HepG2 (cell line): ENCODE measurements at regions not wholly inside any gene's neighbourhood (a gene's known extent, or its start where the extent isn't known, plus 50 kb on each side); places are given as distances from the start of the nearest gene placed in this dataset.

Source experiments
- ATAC-seq: fragments of 200-7000 bp; cut with Tn5 transposase; 3 replicates; pipeline ENCODE4 v1.9.1; 2020; ENCODE audit warnings: mild to moderate bottlenecking, moderate library complexity
- BruUV-seq: library from RNA; stranded (reverse); fragments of 400-500 nt; replicated peaks from 2 replicates; lab custom pipeline; 2021; lab: Mats Ljungman, UMichigan
- CTCF ChIA-PET: fragments of 300-600 bp; formaldehyde crosslinking; extraction: SDS; loops from one replicate; lab custom pipeline; 2021; ENCODE audit warnings: low total read pairs, inconsistent platforms, low intra/inter-chr PET ratio; lab: Yijun Ruan, JAX
- POLR2A ChIA-PET: fragments of 350-600 bp; sonication (Branson Sonifier 250); formaldehyde crosslinking; loops from one replicate; lab custom pipeline; 2020; ENCODE audit warnings: antibody characterized with exemption, inconsistent platforms; lab: Yijun Ruan, JAX
- DNase-seq: peaks from one replicate; pipeline ENCODE4 v3.0.0-alpha.2; 2015; ENCODE audit warnings: low spot score
- FAIRE-seq: peaks from 3 replicates; lab custom pipeline; 2011; peaks lifted over from hg19 to GRCh38; lab: Jason Lieb, UNC
- H2AFZ ChIP-seq: one replicate; pipeline ENCODE4 v1.6.1; 2011; ENCODE audit warnings: low read length, inconsistent platforms
- H3K27ac ChIP-seq: fragments of 300-600 bp; 3 replicates; pipeline ENCODE4 v1.8.0; 2011; ENCODE audit warnings: mixed run types, mild to moderate bottlenecking, mixed read lengths, low read length, inconsistent platforms; ENCODE audit not compliant: insufficient read depth; ENCODE audit errors: extremely low read length
- H3K27me3 ChIP-seq, 2 experiments: fragments of 200-600 bp in 1 of 2; 2 replicates in 1 of 2; 3 replicates in 1 of 2; pipeline versions ENCODE4 v1.6.0 to v1.8.0; 2011; ENCODE audit warnings: low read length in 2 of 2, mild to moderate bottlenecking in 2 of 2, moderate library complexity in 2 of 2, inconsistent platforms in 1 of 2; ENCODE audit not compliant: insufficient read depth in 2 of 2, control insufficient read depth in 1 of 2
- H3K36me3 ChIP-seq, 2 experiments: fragments of 200-600 bp in 1 of 2; replicated peaks in 1 of 2; 2 replicates in 1 of 2; 3 replicates in 1 of 2; pipeline versions ENCODE4 v1.5.1 to v1.8.0; 2011; ENCODE audit warnings: low read length in 2 of 2, inconsistent platforms in 1 of 2; ENCODE audit not compliant: insufficient read depth in 2 of 2, control insufficient read depth in 1 of 2
- H3K4me1 ChIP-seq: 2 replicates; pipeline ENCODE4 v1.5.1; 2012; ENCODE audit warnings: low read length, inconsistent platforms; ENCODE audit not compliant: insufficient read depth
- H3K4me2 ChIP-seq: 2 replicates; pipeline ENCODE4 v1.6.0; 2011; ENCODE audit warnings: low read depth, low read length, inconsistent platforms
- H3K4me3 ChIP-seq, 3 experiments: fragments of 200-600 bp in 1 of 3; sonication (generic), shearing (Covaris generic) in 1 of 3; replicated peaks in 1 of 3; 2 replicates each; pipeline ENCODE4 v1.5.1; 2011 to 2016; ENCODE audit warnings: low read length in 3 of 3, inconsistent platforms in 2 of 3, low read depth in 2 of 3, mild to moderate bottlenecking in 2 of 3, control low read depth in 1 of 3, mixed read lengths in 1 of 3; ENCODE audit not compliant: insufficient read depth in 1 of 3
- H3K79me2 ChIP-seq: one replicate; pipeline ENCODE4 v1.6.1; 2011; ENCODE audit warnings: low read length, inconsistent platforms; ENCODE audit not compliant: insufficient read depth
- H3K9ac ChIP-seq: 2 replicates; pipeline ENCODE4 v1.6.0; 2011; ENCODE audit warnings: mild to moderate bottlenecking, low read depth, low read length, inconsistent platforms; ENCODE audit not compliant: insufficient read depth
- H3K9me3 ChIP-seq: 2 replicates; pipeline ENCODE4 v1.5.1; 2012; ENCODE audit warnings: mild to moderate bottlenecking, low read length
- H4K20me1 ChIP-seq: 2 replicates; pipeline ENCODE4 v1.6.0; 2011; ENCODE audit warnings: inconsistent platforms, mild to moderate bottlenecking, low read length, moderate library complexity; ENCODE audit not compliant: insufficient read depth
- ADNP ChIP-seq: sonication (generic); formaldehyde crosslinking; IDR thresholded peaks from 2 replicates; pipeline ENCODE4 v1.4.0; 2020; ENCODE audit warnings: missing genetic modification reagents
- ELF1 ChIP-seq: sonication (generic); formaldehyde crosslinking; IDR thresholded peaks from 2 replicates; pipeline ENCODE4 v1.4.0; 2020; ENCODE audit warnings: missing genetic modification reagents
- ETV6 ChIP-seq: sonication (generic); formaldehyde crosslinking; conservative IDR thresholded peaks from 2 replicates; pipeline ENCODE4 v1.4.0; 2020; ENCODE audit warnings: missing genetic modification reagents
- GZF1 ChIP-seq: sonication (generic); formaldehyde crosslinking; IDR thresholded peaks from 2 replicates; pipeline ENCODE4 v1.5.1; 2020; ENCODE audit warnings: mild to moderate bottlenecking, missing genetic modification reagents
- KLF6 ChIP-seq: IDR thresholded peaks from 2 replicates; pipeline ENCODE4 v1.8.0; 2016; ENCODE audit warnings: missing biosample characterization, missing genetic modification reagents
- NCOA1 ChIP-seq: sonication (generic); formaldehyde crosslinking; IDR thresholded peaks from 2 replicates; pipeline ENCODE4 v1.9.0; 2021; ENCODE audit warnings: missing genetic modification reagents
- NFE2L2 ChIP-seq: fragments of 150-350 bp; IDR thresholded peaks from 2 replicates; pipeline ENCODE4 v1.6.1; 2014; ENCODE audit warnings: low read length
- NR2F1 ChIP-seq, 2 experiments: fragments of 450-650 bp in 1 of 2; formaldehyde crosslinking in 1 of 2; IDR thresholded peaks; 2 replicates each; pipeline versions ENCODE4 v1.5.0 to v1.6.1; 2016 to 2020; ENCODE audit warnings: mild to moderate bottlenecking in 1 of 2, missing compliant biosample characterization in 1 of 2, missing genetic modification reagents in 1 of 2, moderate library complexity in 1 of 2
- PRPF4 ChIP-seq: fragments of 200-400 bp; formaldehyde crosslinking; IDR thresholded peaks from 2 replicates; pipeline ENCODE4 v1.6.1; 2016; ENCODE audit warnings: low read length, low read depth; ENCODE audit not compliant: poor library complexity, severe bottlenecking
- SP140L ChIP-seq: sonication (generic); formaldehyde crosslinking; IDR thresholded peaks from 2 replicates; pipeline ENCODE4 v1.4.0; 2020; ENCODE audit warnings: missing genetic modification reagents, borderline replicate concordance
- ZNF160 ChIP-seq: sonication (generic); formaldehyde crosslinking; IDR thresholded peaks from 2 replicates; pipeline ENCODE4 v1.8.0; 2022; ENCODE audit warnings: mild to moderate bottlenecking, inconsistent platforms, missing genetic modification reagents
- ZNF224 ChIP-seq: sonication (generic); formaldehyde crosslinking; IDR thresholded peaks from 2 replicates; pipeline ENCODE4 v1.5.0; 2020; ENCODE audit warnings: mild to moderate bottlenecking, missing genetic modification reagents
- ZNF251 ChIP-seq: sonication (generic); formaldehyde crosslinking; IDR thresholded peaks from 2 replicates; pipeline ENCODE4 v1.9.0; 2021; ENCODE audit warnings: mild to moderate bottlenecking, missing genetic modification reagents
- ZNF274 ChIP-seq: sonication (generic); formaldehyde crosslinking; IDR thresholded peaks from 2 replicates; pipeline ENCODE4 v1.5.1; 2020; ENCODE audit warnings: mild to moderate bottlenecking, missing genetic modification reagents
- WGBS: methylation state at CpG from one replicate; pipeline ENCODE4 v1.1.6; 2017; ENCODE audit warnings: low lambda C conversion rate; 5-methylcytosine and 5-hydroxymethylcytosine counted together
- in situ Hi-C: cut with HindIII; loops from 2 replicates; pipeline ENCODE4 v1.10.0; 2017; ENCODE audit warnings: low pct_unique_long_range_greater_than_20kb; ENCODE audit not compliant: extremely low pct_ligation_motif_present
- intact Hi-C: fragments of 100-400 bp; cut with micrococcal nuclease; formaldehyde crosslinking; loops from one replicate; pipeline ENCODE4 v1.10.0; 2022; ENCODE audit not compliant: unreplicated experiment

- BruUV-seq, result no TSS peak
- ATAC-seq (no peak), DNase-seq (no peak), FAIRE-seq (no peak)
- no peak overlapping the region for H3K4me2 ChIP-seq
- no peaks in the 10 kb centered on the region for H4K20me1 ChIP-seq
- H3K9ac ChIP-seq, result no peak overlapping the region
- CTCF ChIA-PET, result no interaction called here
- H3K4me3 ChIP-seq, result no peak overlapping the region
- no peak overlapping the region for H3K27ac ChIP-seq
- H3K9me3 ChIP-seq, result no peaks in the 10 kb centered on the region
- peaks cover 0 to 20% of the 10 kb centered on the region in 2 experiments; a peak in 1 of 5 replicates for H3K27me3 ChIP-seq
- no peaks in the 10 kb centered on the region for H3K36me3 ChIP-seq
- in situ Hi-C loops, result no loop called here
- intact Hi-C loops, result no loop called here
- H3K79me2 ChIP-seq, result no peaks in the 10 kb centered on the region
- no peaks in the 10 kb centered on the region for H3K4me1 ChIP-seq
- TF ChIP-seq ZNF251 (CRISPR knock-in tag) (no peak), NFE2L2 (no peak), SP140L (CRISPR knock-in tag) (no peak), KLF6 (CRISPR knock-in tag) (no peak), ADNP (CRISPR knock-in tag) (no peak), PRPF4 (no peak), NR2F1 (CRISPR knock-in tag; IDR thresholded peaks at IDR 0.05) (no peak), NCOA1 (CRISPR knock-in tag) (no peak), ZNF160 (CRISPR knock-in tag) (no peak), ZNF224 (CRISPR knock-in tag) (no peak), ELF1 (no peak), ETV6 (CRISPR knock-in tag) (no peak), GZF1 (CRISPR knock-in tag) (no peak), ZNF274 (CRISPR knock-in tag) (no peak)
- TF ChIP-seq, all 625 proteins: peak for 0
- POLR2A ChIA-PET, result no interaction called here
- no peak overlapping the region for H2AFZ ChIP-seq
- 50% methylated on average over 6 of the region's 6 CpGs for WGBS
Measured at GRCh38 chr15:29380466-29380865, 110.8 kb upstream of the NSMCE3 start.
